Kidney (tissue), 13 donors: ENCODE measurements at regions not wholly inside any gene's neighbourhood (a gene's known extent, or its start where the extent isn't known, plus 50 kb on each side); places are given as distances from the start of the nearest gene placed in this dataset.

Experiments used
- DNase-seq, 5 donors: peaks; one replicate each; pipeline ENCODE4 v3.0.0-alpha.2; 2013 to 2020
- FAIRE-seq: peaks from 2 replicates; lab custom pipeline; 2012; peaks lifted over from hg19 to GRCh38; lab: Jason Lieb, UNC
- H3K27ac ChIP-seq, 2 donors: one replicate each; pipeline ENCODE4 v1.7.0; 2013; ENCODE audit warnings: low read depth in 2 of 2, low read length in 2 of 2, inconsistent platforms in 1 of 2
- H3K27me3 ChIP-seq: one replicate; pipeline ENCODE4 v1.7.1; 2013; ENCODE audit warnings: low read length, inconsistent platforms; ENCODE audit not compliant: control insufficient read depth, insufficient read depth
- H3K36me3 ChIP-seq, 3 donors: one replicate each; pipeline versions ENCODE4 v1.7.0 to v1.7.1; 2013; ENCODE audit warnings: low read length in 3 of 3, control low read depth in 1 of 3, inconsistent platforms in 1 of 3; ENCODE audit not compliant: insufficient read depth in 3 of 3, control insufficient read depth in 2 of 3
- H3K4me1 ChIP-seq, 3 donors: one replicate each; pipeline versions ENCODE4 v1.7.0 to v1.7.1; 2013; ENCODE audit warnings: low read length in 3 of 3, inconsistent platforms in 1 of 3, low read depth in 1 of 3; ENCODE audit not compliant: control insufficient read depth in 2 of 3, insufficient read depth in 2 of 3
- H3K4me3 ChIP-seq, 3 donors: one replicate each; pipeline versions ENCODE4 v1.7.0 to v1.8.1; 2013; ENCODE audit warnings: low read length in 3 of 3, control low read depth in 1 of 3, inconsistent platforms in 1 of 3
- H3K9ac ChIP-seq, 3 donors: one replicate each; pipeline versions ENCODE4 v1.7.0 to v1.7.1; 2013; ENCODE audit warnings: low read length in 3 of 3, control low read depth in 1 of 3, inconsistent platforms in 1 of 3
- H3K9me3 ChIP-seq, 3 donors: one replicate each; pipeline versions ENCODE4 v1.7.0 to v1.7.1; 2013; ENCODE audit warnings: low read length in 3 of 3, control low read depth in 1 of 3, inconsistent platforms in 1 of 3; ENCODE audit not compliant: control insufficient read depth in 2 of 3, insufficient read depth in 1 of 3
- CTCF ChIP-seq: IDR thresholded peaks from 3 replicates; pipeline ENCODE4 v1.5.1; 2012; ENCODE audit warnings: mild to moderate bottlenecking, moderate library complexity, borderline replicate concordance; ENCODE audit not compliant: insufficient read depth; ENCODE audit errors: extremely low read depth
- intact Hi-C: fragments of 100-400 bp; cut with DNase I; formaldehyde crosslinking; loops from one replicate; pipeline ENCODE4 v1.11.1; 2022
- donor health status: control.
- donor health status: control.
- donor health status: control.
- donor health status: control.
- donor health status: control.
- donor health status: DM: yes; HTN: yes; CAD: no.
- donor health status: Normal renal cell carcinoma (clear cell type).

- DNase-seq (peak in 2 of 5 donors; percentile 16 to 85), FAIRE-seq (no peak)
- H3K27ac ChIP-seq = no peak overlapping the region
- no peaks in the 10 kb centered on the region for H3K27me3 ChIP-seq
- H3K4me1 ChIP-seq = peaks cover 0 to 2% (median 0%) of the 10 kb centered on the region in 3 donors
- no peak overlapping the region for H3K9ac ChIP-seq
- H3K4me3 ChIP-seq = no peak overlapping the region
- H3K36me3 ChIP-seq = no peaks in the 10 kb centered on the region
- H3K9me3 ChIP-seq = no peaks in the 10 kb centered on the region
- no peak for TF ChIP-seq CTCF
- intact Hi-C loops = no loop called here
These were observed 158.4 kb upstream of the FHL2 start for GRCh38 chr2:105557021-105557920.

- no peak for DNase-seq
- no peak for TF ChIP-seq CTCF
These were observed 157.5 kb upstream of the FHL2 start for GRCh38 chr2:105556366-105556765.

GRCh38 chr2:105554235-105554634 is 155.4 kb upstream of the FHL2 start:
- H3K27me3 ChIP-seq = no peaks in the 10 kb centered on the region
- H3K36me3 ChIP-seq = no peaks in the 10 kb centered on the region
- H3K27ac ChIP-seq = no peak overlapping the region
- no peaks in the 10 kb centered on the region for H3K9me3 ChIP-seq
- peaks cover 0 to 2% (median 0%) of the 10 kb centered on the region in 3 donors for H3K4me1 ChIP-seq
- intact Hi-C loops = no loop called here
- DNase-seq = no peak
- no peak overlapping the region for H3K4me3 ChIP-seq
- no peak for FAIRE-seq
- TF ChIP-seq CTCF = no peak
- no peak overlapping the region for H3K9ac ChIP-seq

More at GRCh38 chr2:105556366-105556765, 157.5 kb upstream of the FHL2 start:
- Histone ChIP-seq H3K9me3 (no peaks in the 10 kb centered on the region), H3K4me3 (no peak overlapping the region), H3K36me3 (no peaks in the 10 kb centered on the region), H3K9ac (no peak overlapping the region), H3K27ac (no peak overlapping the region), H3K27me3 (no peaks in the 10 kb centered on the region), H3K4me1 (peaks cover 0 to 2% (median 0%) of the 10 kb centered on the region in 3 donors)
- FAIRE-seq = no peak
- intact Hi-C loops = no loop called here
